ENCODE measurements at regions not wholly inside any gene's neighbourhood (a gene's known extent, or its start where the extent isn't known, plus 50 kb on each side); places are given as distances from the start of the nearest gene placed in this dataset.
"Not testable (repeated sequence)": the region's sequence is repeated elsewhere in the genome, so short reads cannot be mapped to it uniquely, and the experiment has no call there.

DNA sequence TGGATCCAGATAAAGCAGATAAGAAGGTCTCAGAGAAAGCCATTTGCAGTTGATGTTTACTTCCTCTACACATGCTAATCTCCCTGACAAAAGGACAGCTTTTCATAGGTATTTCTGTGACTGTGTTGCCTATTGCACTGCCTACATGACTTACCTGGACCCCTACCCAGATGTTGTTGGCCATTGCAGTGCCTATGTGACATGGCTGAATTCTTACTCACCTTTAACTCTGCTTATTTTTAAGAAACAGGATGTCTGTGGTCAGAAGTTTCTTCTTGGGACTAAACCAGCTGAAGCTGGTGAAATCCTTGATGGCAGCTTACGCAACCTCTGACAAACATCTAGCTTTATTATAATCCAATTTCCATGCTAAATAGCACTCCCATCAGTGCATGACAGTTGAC lies 50.7 kb downstream of the PPIAL4D start:
- not testable (repeated sequence) for H3K4me3 Mint-ChIP-seq; H3K9me3 Mint-ChIP-seq; H3K27ac Mint-ChIP-seq; H3K4me1 Mint-ChIP-seq; H3K27me3 Mint-ChIP-seq; H3K36me3 Mint-ChIP-seq (ENCODE audit: low read depth)
- ATAC-seq (replicated peaks) = peak; percentile 94

DNA sequence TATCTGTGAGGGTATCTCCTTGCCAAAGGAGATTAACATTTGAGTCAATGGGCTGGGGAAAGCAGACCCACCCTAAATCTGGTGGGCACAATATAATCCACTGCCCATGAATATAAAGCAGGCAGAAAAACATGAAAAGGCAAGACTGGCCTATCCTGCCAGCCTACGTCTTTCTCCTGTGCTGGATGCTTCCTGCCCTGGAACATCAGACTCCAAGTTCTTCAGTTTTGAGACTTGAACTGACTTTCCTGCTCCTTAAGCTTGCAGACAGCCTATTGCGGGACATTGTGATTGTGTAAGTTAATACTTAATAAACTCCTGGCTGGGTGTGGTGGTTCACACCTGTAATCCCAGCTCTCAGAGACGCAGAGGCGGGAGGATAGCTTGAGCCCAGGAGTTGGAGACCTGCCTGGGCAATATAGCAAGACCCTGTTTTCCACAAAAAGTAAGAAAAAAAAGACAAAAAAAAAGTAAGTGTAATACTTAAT lies 52.4 kb downstream of the PPIAL4D start:
- H3K4me1 Mint-ChIP-seq; H3K27ac Mint-ChIP-seq; H3K27me3 Mint-ChIP-seq; ATAC-seq (replicated peaks); H3K36me3 Mint-ChIP-seq (ENCODE audit: low read depth); H3K9me3 Mint-ChIP-seq: not testable (repeated sequence)
- H3K4me3 Mint-ChIP-seq = peak overlapping the region; percentile 64

DNA sequence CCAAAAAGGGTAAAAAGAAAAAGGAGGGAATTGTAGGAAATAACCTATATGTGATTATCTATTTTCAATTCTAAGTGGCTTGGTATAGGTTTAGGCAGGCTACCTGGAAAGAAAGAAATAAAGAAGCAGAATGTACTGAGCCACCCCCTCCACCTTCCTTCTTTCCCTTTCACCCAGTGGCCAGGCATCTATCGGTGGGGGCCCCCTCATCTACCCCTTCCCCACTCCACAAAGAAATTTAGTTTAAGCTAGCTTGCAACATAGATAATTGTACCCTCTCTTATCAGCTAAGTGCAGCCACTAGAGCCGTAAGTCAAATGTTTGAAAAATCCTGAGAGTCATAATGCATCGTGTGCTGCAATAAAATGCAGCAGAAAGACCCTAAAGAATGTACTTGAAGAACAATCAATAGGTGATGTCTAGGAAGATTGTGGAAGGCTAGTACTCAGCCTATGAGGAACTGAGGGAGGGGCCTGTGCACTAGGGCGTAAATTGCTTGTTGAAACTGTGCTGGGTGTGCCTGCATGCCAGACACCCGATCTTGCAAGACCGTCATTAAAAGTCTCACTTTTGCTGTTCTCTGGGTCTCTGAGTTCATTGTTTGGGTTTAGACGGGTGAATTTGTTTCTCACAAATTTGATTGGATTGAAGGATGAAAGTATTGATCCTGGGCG lies 53.0 kb downstream of the PPIAL4D start:
- H3K36me3 Mint-ChIP-seq (ENCODE audit: low read depth); H3K27ac Mint-ChIP-seq; H3K9me3 Mint-ChIP-seq; H3K27me3 Mint-ChIP-seq; H3K4me1 Mint-ChIP-seq; ATAC-seq (replicated peaks): not testable (repeated sequence)
- peak overlapping the region; percentile 64 for H3K4me3 Mint-ChIP-seq

DNA sequence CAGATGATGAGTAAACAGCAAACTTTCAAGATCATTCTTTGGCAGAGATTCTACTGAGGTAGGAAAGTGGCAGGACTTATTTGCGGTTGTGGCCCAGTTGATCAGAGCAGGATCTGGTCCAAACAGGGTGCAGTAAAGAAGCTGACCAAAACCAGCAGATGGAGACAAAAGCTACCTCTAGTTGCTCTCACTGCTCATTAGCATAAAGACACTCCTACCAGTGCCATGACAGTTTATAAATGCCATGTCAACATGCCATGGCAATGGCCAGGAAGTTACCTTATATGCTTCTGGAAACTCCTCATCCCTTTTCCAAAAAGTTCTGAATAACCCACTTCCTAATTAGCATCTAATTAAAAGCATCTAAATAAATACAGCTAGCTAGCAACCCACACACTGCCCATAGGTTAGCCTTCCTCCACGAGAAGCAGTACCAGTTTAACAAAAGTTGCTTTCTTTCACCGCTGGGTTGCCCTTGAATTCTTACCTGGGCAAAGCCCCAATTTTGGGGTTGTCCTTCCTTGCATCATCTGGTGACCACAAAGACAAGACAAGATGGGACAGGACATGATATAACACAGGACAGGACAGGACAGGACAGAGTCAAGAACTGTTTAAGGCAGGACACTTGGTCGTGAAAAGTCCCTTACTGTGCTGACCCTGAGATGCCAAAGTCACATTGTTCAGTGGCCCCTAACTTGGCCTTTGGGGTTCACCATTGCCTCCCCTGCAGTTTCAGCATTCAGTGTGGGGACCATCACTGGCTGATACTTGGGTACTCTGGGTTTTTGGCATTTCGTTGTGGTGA lies 59.2 kb downstream of the PPIAL4D start:
- H3K27me3 Mint-ChIP-seq; H3K36me3 Mint-ChIP-seq (ENCODE audit: low read depth); H3K4me3 Mint-ChIP-seq; H3K9me3 Mint-ChIP-seq; H3K4me1 Mint-ChIP-seq; H3K27ac Mint-ChIP-seq: not testable (repeated sequence)
- ATAC-seq (replicated peaks) = peak; percentile 97

DNA sequence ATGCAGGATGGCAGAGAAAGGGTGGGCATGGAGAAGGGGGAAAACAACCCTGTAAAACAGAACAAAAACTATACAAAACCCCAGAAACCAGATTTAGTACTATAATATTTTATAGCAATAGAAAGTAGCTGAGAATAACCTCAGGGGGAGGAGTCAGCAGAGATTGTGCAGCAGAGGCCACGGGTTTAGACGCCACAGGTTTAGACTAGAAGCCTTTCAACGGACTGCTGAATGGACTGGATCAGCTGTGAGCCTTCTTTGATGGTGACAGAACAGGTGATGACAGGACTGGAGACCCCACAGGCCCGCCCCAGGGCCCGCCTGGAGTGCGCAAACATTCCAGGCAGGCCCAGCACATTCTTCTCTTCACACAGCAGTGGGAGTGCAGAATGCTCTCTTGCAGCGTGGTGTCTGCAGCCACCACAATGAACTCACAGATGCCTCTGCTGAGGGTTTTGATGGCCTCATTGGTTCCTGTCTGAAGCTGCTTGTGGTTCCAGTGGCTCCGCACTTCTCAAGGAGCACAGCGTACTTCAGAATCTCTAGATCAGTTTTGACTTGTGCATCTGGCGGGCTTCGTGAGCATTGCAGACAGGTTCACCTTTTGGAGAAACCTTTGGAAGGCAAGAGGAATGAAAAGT lies 65.6 kb downstream of the PPIAL4D start:
- not testable (repeated sequence) for H3K4me1 Mint-ChIP-seq; H3K4me3 Mint-ChIP-seq; H3K36me3 Mint-ChIP-seq (ENCODE audit: low read depth); H3K27ac Mint-ChIP-seq; H3K27me3 Mint-ChIP-seq; H3K9me3 Mint-ChIP-seq
- ATAC-seq (replicated peaks) = peak; percentile 38

DNA sequence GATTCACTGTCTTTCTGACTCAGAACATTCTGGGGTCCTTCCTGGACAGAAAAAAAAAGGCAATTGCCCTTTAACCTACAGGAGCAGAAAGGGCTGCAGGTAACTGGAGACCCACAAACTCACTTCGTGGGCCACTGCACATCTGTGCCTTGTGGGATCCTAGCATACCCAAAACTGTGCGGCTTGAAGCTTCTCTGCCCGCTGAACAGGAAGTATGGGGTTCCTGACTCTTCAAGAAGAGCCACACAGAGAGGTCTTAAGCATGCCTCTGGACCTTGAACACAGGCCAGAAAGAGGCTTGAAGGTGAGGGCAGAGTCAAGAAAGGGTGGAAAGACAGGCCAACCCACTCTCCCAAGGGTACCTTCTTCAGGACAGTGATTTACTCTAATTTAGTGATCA lies 67.6 kb downstream of the PPIAL4D start:
- H3K9me3 Mint-ChIP-seq; H3K36me3 Mint-ChIP-seq (ENCODE audit: low read depth); H3K4me3 Mint-ChIP-seq; ATAC-seq (replicated peaks); H3K27me3 Mint-ChIP-seq; H3K4me1 Mint-ChIP-seq; H3K27ac Mint-ChIP-seq: not testable (repeated sequence)

DNA sequence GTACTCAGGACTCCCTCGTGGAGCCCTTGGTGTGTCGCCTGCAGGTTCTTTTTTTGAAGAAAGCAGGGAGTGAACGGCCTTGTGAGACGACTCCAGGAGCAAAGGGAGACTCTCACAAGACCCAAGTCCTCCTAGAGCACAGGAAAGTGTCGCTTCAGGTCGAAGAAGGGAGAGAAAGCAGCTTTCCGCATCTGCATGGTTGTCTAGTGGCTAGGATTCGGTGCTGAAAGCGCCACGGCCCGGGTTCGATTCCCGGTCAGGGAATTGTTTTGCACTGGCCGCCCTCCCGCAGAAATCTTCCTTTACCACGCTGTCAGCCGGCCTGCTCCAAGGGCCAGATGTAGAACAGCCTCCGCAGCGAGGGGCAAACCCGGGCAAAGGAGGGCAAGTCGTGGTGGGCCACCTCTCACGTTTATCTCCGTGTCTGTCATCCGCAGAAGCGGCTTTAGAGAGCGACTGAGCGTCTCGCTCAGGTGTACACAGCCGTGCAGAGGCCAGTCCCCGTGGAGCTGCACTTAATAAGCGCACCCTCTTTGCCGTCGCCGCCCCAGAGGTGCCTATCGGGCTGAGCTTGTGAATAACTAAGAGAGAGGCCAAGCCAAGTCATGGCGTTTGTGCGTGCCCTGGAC lies 72.6 kb downstream of the FAM72D start:
- ATAC-seq (replicated peaks); H3K9me3 Mint-ChIP-seq; H3K4me1 Mint-ChIP-seq; H3K4me3 Mint-ChIP-seq; H3K36me3 Mint-ChIP-seq (ENCODE audit: low read depth); H3K27me3 Mint-ChIP-seq; H3K27ac Mint-ChIP-seq: not testable (repeated sequence)

DNA sequence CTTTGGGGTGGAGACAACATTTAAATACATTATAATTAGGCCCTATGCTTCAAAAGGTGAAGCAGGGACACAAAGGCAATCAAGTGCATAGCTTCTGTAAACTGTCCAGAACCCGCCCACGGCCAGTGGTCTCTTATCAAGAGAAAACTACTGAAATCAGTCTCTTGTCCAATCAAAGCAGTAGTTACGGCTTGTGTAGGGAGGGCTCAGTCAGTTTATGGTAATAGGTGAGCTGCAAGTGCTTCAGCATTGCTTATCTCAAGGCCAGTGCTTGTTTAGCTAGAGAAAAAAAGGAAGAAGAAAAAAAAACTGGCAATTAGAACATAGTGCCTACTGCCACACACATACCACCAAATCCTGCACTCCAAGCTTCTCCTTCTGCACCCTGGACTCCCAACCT lies 68.6 kb downstream of the FAM72D start:
- not testable (repeated sequence) for H3K9me3 Mint-ChIP-seq; H3K27ac Mint-ChIP-seq; H3K4me3 Mint-ChIP-seq; ATAC-seq (replicated peaks); H3K36me3 Mint-ChIP-seq (ENCODE audit: low read depth); H3K27me3 Mint-ChIP-seq; H3K4me1 Mint-ChIP-seq
